ENCODE measurements at regions not wholly inside any gene's neighbourhood (a gene's known extent, or its start where the extent isn't known, plus 50 kb on each side); places are given as distances from the start of the nearest gene placed in this dataset.

DNA sequence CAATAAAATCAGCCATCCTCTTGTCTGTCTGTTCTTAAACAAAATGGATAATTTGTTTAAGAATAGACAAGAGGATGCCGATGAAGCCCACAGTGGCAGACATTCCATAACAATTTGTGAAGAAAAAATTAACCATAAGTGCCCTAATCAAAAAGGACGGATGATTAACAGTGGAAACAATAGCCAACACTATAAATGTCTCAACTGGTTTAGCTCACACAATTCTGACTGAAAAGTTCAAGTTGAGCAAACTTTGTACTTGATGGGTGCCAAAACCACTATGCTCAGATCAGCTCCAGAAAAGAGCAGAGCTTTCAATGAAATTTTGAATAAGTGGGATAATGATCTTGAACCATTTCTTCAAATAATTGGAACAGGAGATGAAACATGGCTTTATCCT is 202.2 kb upstream of the OR4E1 start:
- Histone ChIP-seq H3K36me3 (ENCODE audit: control insufficient read depth, insufficient read depth, low read length) (no peaks in the 10 kb centered on the region), H3K27ac (ENCODE audit: insufficient read depth, low read length, poor library complexity, severe bottlenecking) (no peak overlapping the region)

DNA sequence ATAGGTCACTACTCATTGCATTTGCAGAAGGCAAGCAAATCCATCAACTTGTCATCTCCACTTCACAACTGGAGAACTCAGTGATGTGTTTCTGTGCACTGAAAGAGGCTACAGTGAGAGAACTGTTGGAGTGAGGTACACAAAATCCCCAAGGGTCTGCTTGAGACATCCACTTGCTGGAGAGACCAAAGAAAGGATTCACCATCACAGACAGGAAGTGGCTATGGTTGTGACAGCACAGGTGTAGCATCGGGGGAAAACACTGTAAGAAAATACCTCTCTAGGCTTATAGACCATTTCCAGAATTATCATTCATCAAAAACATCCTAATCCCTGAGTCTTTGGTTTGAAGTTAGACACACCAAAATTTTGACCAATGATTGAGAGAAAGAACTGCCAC is 201.3 kb upstream of the OR4E1 start:
- H3K27ac ChIP-seq (ENCODE audit: insufficient read depth, low read length, poor library complexity, severe bottlenecking) = peak overlapping the region; percentile 54
- DNase-seq = no peak
- no peaks in the 10 kb centered on the region for H3K27me3 ChIP-seq (replicated peaks; ENCODE audit: control insufficient read depth, insufficient read depth, low read length, poor library complexity, severe bottlenecking)
- H3K36me3 ChIP-seq (ENCODE audit: control insufficient read depth, insufficient read depth, low read length) = no peaks in the 10 kb centered on the region
- H3K9me3 ChIP-seq (ENCODE audit: control insufficient read depth, low read length) = no peaks in the 10 kb centered on the region
- no peak overlapping the region for H3K4me3 ChIP-seq (ENCODE audit: insufficient read depth, low read depth, low read length, poor library complexity, severe bottlenecking)
- H3K4me1 ChIP-seq (ENCODE audit: control insufficient read depth, insufficient read depth, low read length, poor library complexity, severe bottlenecking) = peaks cover 13% of the 10 kb centered on the region

More for the DNA sequence above, 202.2 kb upstream of the OR4E1 start:
- no peaks in the 10 kb centered on the region for H3K27me3 ChIP-seq (replicated peaks; ENCODE audit: control insufficient read depth, insufficient read depth, low read length, poor library complexity, severe bottlenecking)
- peaks cover 13% of the 10 kb centered on the region for H3K4me1 ChIP-seq (ENCODE audit: control insufficient read depth, insufficient read depth, low read length, poor library complexity, severe bottlenecking)
- DNase-seq = no peak
- no peak overlapping the region for H3K4me3 ChIP-seq (ENCODE audit: insufficient read depth, low read depth, low read length, poor library complexity, severe bottlenecking)
- H3K9me3 ChIP-seq (ENCODE audit: control insufficient read depth, low read length) = no peaks in the 10 kb centered on the region

DNA sequence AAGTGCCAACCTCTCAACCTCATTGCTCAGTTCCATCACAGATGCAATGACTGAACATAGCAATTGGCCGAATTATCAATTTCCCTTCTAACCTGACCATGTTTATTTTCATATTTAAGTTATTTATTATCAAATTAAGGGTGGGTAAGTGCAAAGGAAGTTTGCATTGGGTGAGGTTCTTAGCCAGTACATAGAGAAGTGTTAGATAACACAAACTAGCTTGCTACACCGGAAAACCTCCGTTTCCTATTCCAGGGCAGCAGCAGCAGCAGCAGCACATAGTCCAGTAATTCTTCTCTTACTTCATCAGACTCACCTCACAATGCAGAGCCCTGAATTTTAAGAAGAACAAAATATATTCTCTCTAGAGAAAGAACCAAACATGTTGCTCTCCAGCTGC is 200.5 kb upstream of the OR4E1 start:
- no peaks in the 10 kb centered on the region for H3K27me3 ChIP-seq (replicated peaks; ENCODE audit: control insufficient read depth, insufficient read depth, low read length, poor library complexity, severe bottlenecking)
- no peak for DNase-seq
- peak overlapping the region; percentile 54 for H3K27ac ChIP-seq (ENCODE audit: insufficient read depth, low read length, poor library complexity, severe bottlenecking)
- H3K4me3 ChIP-seq (ENCODE audit: insufficient read depth, low read depth, low read length, poor library complexity, severe bottlenecking) = no peak overlapping the region
- H3K9me3 ChIP-seq (ENCODE audit: control insufficient read depth, low read length) = no peaks in the 10 kb centered on the region
- H3K36me3 ChIP-seq (ENCODE audit: control insufficient read depth, insufficient read depth, low read length) = no peaks in the 10 kb centered on the region
- H3K4me1 ChIP-seq (ENCODE audit: control insufficient read depth, insufficient read depth, low read length, poor library complexity, severe bottlenecking) = peaks cover 13% of the 10 kb centered on the region

DNA sequence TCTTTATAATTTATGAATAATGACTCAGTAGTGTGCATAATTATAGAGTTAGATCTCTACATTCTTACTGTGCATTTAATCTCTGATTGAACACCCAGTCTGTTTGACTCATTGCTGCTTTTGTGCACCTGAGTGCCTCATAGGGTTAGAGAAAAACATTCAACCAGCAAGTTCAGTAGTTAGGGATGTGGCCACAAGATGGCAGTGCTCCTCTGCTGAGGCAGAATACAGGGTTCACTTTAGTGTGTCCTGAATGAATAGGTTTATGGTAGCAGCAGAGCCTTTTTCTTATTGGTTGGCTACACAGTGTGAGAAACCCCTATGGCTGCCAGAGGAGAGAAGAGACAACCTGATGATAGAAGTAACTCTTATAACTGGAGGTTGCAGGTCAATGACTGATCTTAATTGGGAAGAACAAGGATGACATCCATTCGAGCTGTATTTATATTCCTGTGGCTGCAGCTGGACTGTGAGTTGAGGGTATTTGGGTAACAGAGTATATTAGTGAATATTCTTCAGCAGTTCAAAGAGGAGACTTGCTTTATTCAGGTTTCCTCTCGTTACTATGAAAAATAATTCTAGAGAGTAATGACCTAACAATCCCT is 194.9 kb upstream of the OR4E1 start:
- H3K27ac ChIP-seq (ENCODE audit: insufficient read depth, low read length, poor library complexity, severe bottlenecking) = peak overlapping the region; percentile 7
- H3K9me3 ChIP-seq (ENCODE audit: control insufficient read depth, low read length) = no peaks in the 10 kb centered on the region
- H3K4me1 ChIP-seq (ENCODE audit: control insufficient read depth, insufficient read depth, low read length, poor library complexity, severe bottlenecking) = peaks cover 10% of the 10 kb centered on the region
- H3K36me3 ChIP-seq (ENCODE audit: control insufficient read depth, insufficient read depth, low read length) = no peaks in the 10 kb centered on the region
- DNase-seq = peak in 2 of 3 donors; percentile 57 to 60
- no peak overlapping the region for H3K4me3 ChIP-seq (ENCODE audit: insufficient read depth, low read depth, low read length, poor library complexity, severe bottlenecking)
- no peaks in the 10 kb centered on the region for H3K27me3 ChIP-seq (replicated peaks; ENCODE audit: control insufficient read depth, insufficient read depth, low read length, poor library complexity, severe bottlenecking)

DNA sequence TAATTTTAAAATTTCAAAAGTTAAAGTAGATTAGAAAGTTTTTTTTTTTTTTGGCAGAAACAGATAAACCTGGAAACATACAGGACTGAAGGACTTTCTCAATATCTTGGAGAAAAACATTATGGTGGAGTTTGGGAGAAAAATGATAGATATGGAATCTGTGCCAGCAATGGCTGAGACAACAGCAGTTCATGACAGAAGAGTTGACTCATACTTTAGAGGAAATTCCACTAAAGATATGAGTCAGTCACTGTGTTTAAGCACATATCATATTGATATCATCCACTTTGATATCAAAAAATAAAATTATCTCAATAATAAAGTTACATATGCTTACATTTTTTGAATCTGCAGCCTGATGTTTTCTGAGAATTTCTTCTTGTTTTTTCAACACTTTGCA is 193.9 kb upstream of the OR4E1 start:
- Histone ChIP-seq H3K27me3 (replicated peaks; ENCODE audit: control insufficient read depth, insufficient read depth, low read length, poor library complexity, severe bottlenecking) (no peaks in the 10 kb centered on the region), H3K4me1 (ENCODE audit: control insufficient read depth, insufficient read depth, low read length, poor library complexity, severe bottlenecking) (peaks cover 6% of the 10 kb centered on the region), H3K9me3 (ENCODE audit: control insufficient read depth, low read length) (no peaks in the 10 kb centered on the region), H3K36me3 (ENCODE audit: control insufficient read depth, insufficient read depth, low read length) (no peaks in the 10 kb centered on the region), H3K27ac (ENCODE audit: insufficient read depth, low read length, poor library complexity, severe bottlenecking) (peak overlapping the region; percentile 7), H3K4me3 (ENCODE audit: insufficient read depth, low read depth, low read length, poor library complexity, severe bottlenecking) (no peak overlapping the region)
- no peak for DNase-seq

DNA sequence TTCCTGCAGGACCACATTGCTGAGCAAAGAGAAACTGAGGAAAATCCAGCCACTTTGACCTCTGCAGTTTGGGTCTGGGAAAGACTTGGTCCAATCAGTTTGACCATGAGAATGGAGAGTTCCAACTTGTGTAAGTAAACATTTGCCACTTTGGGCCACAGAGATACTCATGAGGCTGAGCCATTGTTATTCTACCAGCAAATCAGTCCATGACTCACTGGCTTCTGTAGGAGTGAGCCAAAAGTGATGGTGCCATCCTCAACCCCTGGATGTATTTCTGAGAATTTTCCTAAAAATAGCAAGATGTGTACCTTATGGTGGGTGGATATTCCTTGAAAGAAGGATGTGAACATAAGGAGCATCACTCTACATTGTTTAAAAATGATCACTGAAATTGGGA is 192.9 kb upstream of the OR4E1 start:
- Histone ChIP-seq H3K27me3 (replicated peaks; ENCODE audit: control insufficient read depth, insufficient read depth, low read length, poor library complexity, severe bottlenecking) (no peaks in the 10 kb centered on the region), H3K4me1 (ENCODE audit: control insufficient read depth, insufficient read depth, low read length, poor library complexity, severe bottlenecking) (peaks cover 6% of the 10 kb centered on the region), H3K36me3 (ENCODE audit: control insufficient read depth, insufficient read depth, low read length) (no peaks in the 10 kb centered on the region), H3K9me3 (ENCODE audit: control insufficient read depth, low read length) (no peaks in the 10 kb centered on the region), H3K27ac (ENCODE audit: insufficient read depth, low read length, poor library complexity, severe bottlenecking) (no peak overlapping the region), H3K4me3 (ENCODE audit: insufficient read depth, low read depth, low read length, poor library complexity, severe bottlenecking) (no peak overlapping the region)
- no peak for DNase-seq

DNA sequence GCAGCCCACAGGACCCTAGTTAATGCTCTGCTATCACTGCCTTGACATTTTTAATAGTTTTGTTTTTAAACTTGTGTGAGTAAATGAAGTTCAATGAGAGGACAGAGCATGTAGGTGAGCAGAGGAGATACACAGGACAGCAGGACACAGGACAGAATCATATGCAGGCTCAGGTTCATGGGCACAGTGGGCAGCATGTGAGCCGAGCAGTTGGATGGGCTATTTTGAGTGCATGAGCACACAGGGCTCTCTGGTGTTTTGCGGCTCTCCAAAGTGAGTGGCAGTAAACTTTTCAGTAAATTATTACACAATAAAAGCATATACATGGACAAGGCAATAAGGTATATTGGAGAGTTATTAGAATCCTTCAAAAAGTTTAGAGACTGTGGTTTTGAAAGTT is 189.7 kb upstream of the OR4E1 start:
- peak overlapping the region; percentile 13 for H3K27ac ChIP-seq (ENCODE audit: insufficient read depth, low read length, poor library complexity, severe bottlenecking)
- no peaks in the 10 kb centered on the region for H3K9me3 ChIP-seq (ENCODE audit: control insufficient read depth, low read length)
- no peaks in the 10 kb centered on the region for H3K36me3 ChIP-seq (ENCODE audit: control insufficient read depth, insufficient read depth, low read length)
- H3K4me1 ChIP-seq (ENCODE audit: control insufficient read depth, insufficient read depth, low read length, poor library complexity, severe bottlenecking) = peaks cover 2% of the 10 kb centered on the region
- no peak for DNase-seq
- H3K4me3 ChIP-seq (ENCODE audit: insufficient read depth, low read depth, low read length, poor library complexity, severe bottlenecking) = no peak overlapping the region
- H3K27me3 ChIP-seq (replicated peaks; ENCODE audit: control insufficient read depth, insufficient read depth, low read length, poor library complexity, severe bottlenecking) = no peaks in the 10 kb centered on the region

DNA sequence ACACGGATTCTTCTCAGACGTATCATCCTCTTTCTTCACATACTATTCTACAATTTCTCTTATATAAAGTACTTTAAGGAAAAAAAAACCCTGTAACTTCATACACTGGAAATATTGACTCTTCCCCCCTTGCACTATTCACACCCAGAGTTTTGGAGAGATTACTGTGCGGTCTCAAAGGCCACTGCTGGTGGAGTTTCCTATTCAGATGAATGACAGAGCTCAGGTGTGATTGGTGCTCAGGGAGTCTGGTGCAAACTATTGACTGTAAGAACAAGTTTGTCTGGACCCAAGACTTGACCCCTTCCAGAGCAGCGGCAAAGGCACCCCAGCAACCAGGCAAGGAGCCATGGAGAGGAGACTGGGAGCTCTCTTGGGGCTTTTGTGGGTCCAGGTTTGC is 187.5 kb upstream of the OR4E1 start:
- DNase-seq = no peak
- Histone ChIP-seq H3K4me1 (ENCODE audit: control insufficient read depth, insufficient read depth, low read length, poor library complexity, severe bottlenecking) (no peaks in the 10 kb centered on the region), H3K27ac (ENCODE audit: insufficient read depth, low read length, poor library complexity, severe bottlenecking) (no peak overlapping the region), H3K36me3 (ENCODE audit: control insufficient read depth, insufficient read depth, low read length) (no peaks in the 10 kb centered on the region), H3K9me3 (ENCODE audit: control insufficient read depth, low read length) (no peaks in the 10 kb centered on the region), H3K27me3 (replicated peaks; ENCODE audit: control insufficient read depth, insufficient read depth, low read length, poor library complexity, severe bottlenecking) (no peaks in the 10 kb centered on the region), H3K4me3 (ENCODE audit: insufficient read depth, low read depth, low read length, poor library complexity, severe bottlenecking) (no peak overlapping the region)

DNA sequence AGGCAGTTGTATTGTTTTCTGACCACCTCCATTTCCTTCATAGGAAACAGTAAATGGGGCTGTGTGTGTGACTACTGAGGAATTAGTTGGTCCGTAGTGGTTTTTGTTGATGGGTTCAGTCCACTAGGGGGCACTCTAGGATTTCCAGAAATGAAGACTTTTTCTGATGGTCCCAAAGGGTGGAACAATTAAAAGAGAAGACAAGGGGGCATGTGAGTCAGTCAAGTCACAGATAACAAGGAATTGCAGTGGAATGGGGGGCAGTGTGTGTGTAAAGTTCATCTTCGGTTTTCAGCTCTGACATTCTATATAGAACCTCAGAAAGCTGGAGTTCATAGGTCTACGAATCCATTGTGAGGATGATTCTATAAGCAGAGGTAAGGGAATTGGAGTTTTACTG is 186.6 kb upstream of the OR4E1 start:
- DNase-seq = no peak
- no peaks in the 10 kb centered on the region for H3K27me3 ChIP-seq (replicated peaks; ENCODE audit: control insufficient read depth, insufficient read depth, low read length, poor library complexity, severe bottlenecking)
- no peak overlapping the region for H3K4me3 ChIP-seq (ENCODE audit: insufficient read depth, low read depth, low read length, poor library complexity, severe bottlenecking)
- H3K4me1 ChIP-seq (ENCODE audit: control insufficient read depth, insufficient read depth, low read length, poor library complexity, severe bottlenecking) = no peaks in the 10 kb centered on the region
- no peaks in the 10 kb centered on the region for H3K9me3 ChIP-seq (ENCODE audit: control insufficient read depth, low read length)
- H3K27ac ChIP-seq (ENCODE audit: insufficient read depth, low read length, poor library complexity, severe bottlenecking) = peak overlapping the region; percentile 25
- no peaks in the 10 kb centered on the region for H3K36me3 ChIP-seq (ENCODE audit: control insufficient read depth, insufficient read depth, low read length)

DNA sequence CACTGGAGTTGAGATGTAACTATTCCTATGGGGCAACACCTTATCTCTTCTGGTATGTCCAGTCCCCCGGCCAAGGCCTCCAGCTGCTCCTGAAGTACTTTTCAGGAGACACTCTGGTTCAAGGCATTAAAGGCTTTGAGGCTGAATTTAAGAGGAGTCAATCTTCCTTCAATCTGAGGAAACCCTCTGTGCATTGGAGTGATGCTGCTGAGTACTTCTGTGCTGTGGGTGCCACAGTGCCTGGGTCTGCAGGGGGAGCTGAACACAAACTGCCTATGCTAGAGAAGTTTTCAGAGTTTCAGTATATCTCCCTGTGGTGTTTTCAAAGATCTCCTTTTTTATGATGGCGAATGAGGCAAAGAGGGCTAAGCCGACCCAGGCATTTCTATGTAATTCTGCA is 179.2 kb upstream of the OR4E1 start:
- no peak overlapping the region for H3K27ac ChIP-seq (ENCODE audit: insufficient read depth, low read length, poor library complexity, severe bottlenecking)
- DNase-seq = no peak

More for the DNA sequence above, 179.2 kb upstream of the OR4E1 start:
- no peak overlapping the region for H3K4me3 ChIP-seq (ENCODE audit: insufficient read depth, low read depth, low read length, poor library complexity, severe bottlenecking)
- no peaks in the 10 kb centered on the region for H3K36me3 ChIP-seq (ENCODE audit: control insufficient read depth, insufficient read depth, low read length)
- H3K27me3 ChIP-seq (replicated peaks; ENCODE audit: control insufficient read depth, insufficient read depth, low read length, poor library complexity, severe bottlenecking) = peaks cover 5% of the 10 kb centered on the region
- H3K9me3 ChIP-seq (ENCODE audit: control insufficient read depth, low read length) = no peaks in the 10 kb centered on the region
- H3K4me1 ChIP-seq (ENCODE audit: control insufficient read depth, insufficient read depth, low read length, poor library complexity, severe bottlenecking) = no peaks in the 10 kb centered on the region

Measured in effector memory CD4-positive, alpha-beta T cell (primary cell).